ENCODE measurements at regions not wholly inside any gene's neighbourhood (a gene's known extent, or its start where the extent isn't known, plus 50 kb on each side); places are given as distances from the start of the nearest gene placed in this dataset.

- Histone ChIP-seq H3K9ac (ENCODE audit: low read length) (no peak overlapping the region), H3K4me1 (ENCODE audit: low read length) (no peaks in the 10 kb centered on the region)
Observed at GRCh38 chr5:82765765-82766164, 311.4 kb downstream of the TMEM167A start.

DNA sequence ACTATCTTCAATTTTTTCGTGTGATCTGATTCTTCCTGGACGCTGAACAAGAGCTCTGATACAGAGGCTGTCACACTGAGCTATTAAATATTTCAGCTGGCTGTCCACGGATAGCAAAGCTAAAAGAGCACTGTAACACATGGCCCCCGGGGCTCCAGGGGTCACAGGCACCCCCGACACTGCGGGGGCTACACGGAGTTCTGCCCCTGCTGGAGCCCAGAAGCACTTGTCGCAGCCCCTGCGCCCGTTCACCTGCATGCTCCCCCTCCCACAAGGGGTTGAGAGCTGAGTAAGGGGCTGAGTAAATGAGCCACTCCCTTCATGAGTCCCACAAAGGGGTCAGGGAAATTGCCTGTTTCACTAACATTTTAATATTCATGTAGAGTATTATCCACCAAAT, 316.3 kb downstream of the TMEM167A start:
- TF ChIP-seq, protein P1, sequence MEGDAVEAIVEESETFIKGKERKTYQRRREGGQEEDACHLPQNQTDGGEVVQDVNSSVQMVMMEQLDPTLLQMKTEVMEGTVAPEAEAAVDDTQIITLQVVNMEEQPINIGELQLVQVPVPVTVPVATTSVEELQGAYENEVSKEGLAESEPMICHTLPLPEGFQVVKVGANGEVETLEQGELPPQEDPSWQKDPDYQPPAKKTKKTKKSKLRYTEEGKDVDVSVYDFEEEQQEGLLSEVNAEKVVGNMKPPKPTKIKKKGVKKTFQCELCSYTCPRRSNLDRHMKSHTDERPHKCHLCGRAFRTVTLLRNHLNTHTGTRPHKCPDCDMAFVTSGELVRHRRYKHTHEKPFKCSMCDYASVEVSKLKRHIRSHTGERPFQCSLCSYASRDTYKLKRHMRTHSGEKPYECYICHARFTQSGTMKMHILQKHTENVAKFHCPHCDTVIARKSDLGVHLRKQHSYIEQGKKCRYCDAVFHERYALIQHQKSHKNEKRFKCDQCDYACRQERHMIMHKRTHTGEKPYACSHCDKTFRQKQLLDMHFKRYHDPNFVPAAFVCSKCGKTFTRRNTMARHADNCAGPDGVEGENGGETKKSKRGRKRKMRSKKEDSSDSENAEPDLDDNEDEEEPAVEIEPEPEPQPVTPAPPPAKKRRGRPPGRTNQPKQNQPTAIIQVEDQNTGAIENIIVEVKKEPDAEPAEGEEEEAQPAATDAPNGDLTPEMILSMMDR (IDR thresholded peaks at IDR 0.05; ENCODE audit: low read depth, low read length): no peak
- H3K4me3 ChIP-seq (ENCODE audit: low read length): no peak overlapping the region
- no peak overlapping the region for H3K4me2 ChIP-seq (ENCODE audit: low read length)

More at GRCh38 chr5:82765765-82766164, 311.4 kb downstream of the TMEM167A start:
- no peaks in the 10 kb centered on the region for H3K36me3 ChIP-seq (replicated peaks; ENCODE audit: low read depth, low read length)
- H3K4me2 ChIP-seq (ENCODE audit: low read length): no peak overlapping the region
- H3K4me3 ChIP-seq (ENCODE audit: low read length): no peak overlapping the region
- H4K20me1 ChIP-seq (ENCODE audit: insufficient read depth, low read length): no peaks in the 10 kb centered on the region
- H3K9me3 ChIP-seq (ENCODE audit: insufficient read depth, low read length): no peaks in the 10 kb centered on the region
- H3K27ac ChIP-seq (ENCODE audit: low read length): no peak overlapping the region
- no peaks in the 10 kb centered on the region for H3K27me3 ChIP-seq (ENCODE audit: low read depth, low read length)
- H3K79me2 ChIP-seq (ENCODE audit: low read length): no peaks in the 10 kb centered on the region
- TF ChIP-seq, protein P1 (IDR thresholded peaks at IDR 0.05; ENCODE audit: low read depth, low read length): no peak
- TF ChIP-seq EZH2phosphoT487 (IDR thresholded peaks at IDR 0.05; ENCODE audit: low read depth): no peak
- no peak overlapping the region for H2AFZ ChIP-seq (ENCODE audit: low read depth, low read length)

GRCh38 chr5:82758881-82759280, 318.3 kb downstream of the TMEM167A start:
- Histone ChIP-seq H3K4me3 (ENCODE audit: low read length) (no peak overlapping the region), H3K4me2 (ENCODE audit: low read length) (no peak overlapping the region), H4K20me1 (ENCODE audit: insufficient read depth, low read length) (no peaks in the 10 kb centered on the region), H3K27ac (ENCODE audit: low read length) (no peak overlapping the region), H2AFZ (ENCODE audit: low read depth, low read length) (no peak overlapping the region), H3K4me1 (ENCODE audit: low read length) (peaks cover 6% of the 10 kb centered on the region; the same call in 1 of the 2 replicates), H3K9me3 (ENCODE audit: insufficient read depth, low read length) (no peaks in the 10 kb centered on the region), H3K27me3 (ENCODE audit: low read depth, low read length) (no peaks in the 10 kb centered on the region), H3K79me2 (ENCODE audit: low read length) (no peaks in the 10 kb centered on the region), H3K36me3 (replicated peaks; ENCODE audit: low read depth, low read length) (no peaks in the 10 kb centered on the region), H3K9ac (ENCODE audit: low read length) (no peak overlapping the region)
- TF ChIP-seq EZH2phosphoT487 (IDR thresholded peaks at IDR 0.05; ENCODE audit: low read depth): no peak
- TF ChIP-seq, protein P1 (IDR thresholded peaks at IDR 0.05; ENCODE audit: low read depth, low read length): no peak

More for the DNA sequence above, 316.3 kb downstream of the TMEM167A start:
- Histone ChIP-seq H3K27ac (ENCODE audit: low read length) (no peak overlapping the region), H3K36me3 (replicated peaks; ENCODE audit: low read depth, low read length) (no peaks in the 10 kb centered on the region), H3K9me3 (ENCODE audit: insufficient read depth, low read length) (no peaks in the 10 kb centered on the region), H2AFZ (ENCODE audit: low read depth, low read length) (no peak overlapping the region), H4K20me1 (ENCODE audit: insufficient read depth, low read length) (no peaks in the 10 kb centered on the region), H3K79me2 (ENCODE audit: low read length) (no peaks in the 10 kb centered on the region), H3K4me1 (ENCODE audit: low read length) (no peaks in the 10 kb centered on the region), H3K27me3 (ENCODE audit: low read depth, low read length) (no peaks in the 10 kb centered on the region), H3K9ac (ENCODE audit: low read length) (no peak overlapping the region)

- H3K27ac ChIP-seq (ENCODE audit: low read length): no peak overlapping the region
- no peak overlapping the region for H3K4me3 ChIP-seq (ENCODE audit: low read length)
- no peak for TF ChIP-seq EZH2phosphoT487 (IDR thresholded peaks at IDR 0.05; ENCODE audit: low read depth)
- TF ChIP-seq, protein P1 (IDR thresholded peaks at IDR 0.05; ENCODE audit: low read depth, low read length): no peak
- H3K4me2 ChIP-seq (ENCODE audit: low read length): no peak overlapping the region
- no peak overlapping the region for H2AFZ ChIP-seq (ENCODE audit: low read depth, low read length)
- peaks cover 6% of the 10 kb centered on the region; the same call in 1 of the 2 replicates for H3K4me1 ChIP-seq (ENCODE audit: low read length)
- no peak overlapping the region for H3K9ac ChIP-seq (ENCODE audit: low read length)
- no peaks in the 10 kb centered on the region for H3K79me2 ChIP-seq (ENCODE audit: low read length)
- no peaks in the 10 kb centered on the region for H3K27me3 ChIP-seq (ENCODE audit: low read depth, low read length)
- H3K36me3 ChIP-seq (replicated peaks; ENCODE audit: low read depth, low read length): no peaks in the 10 kb centered on the region
- no peaks in the 10 kb centered on the region for H4K20me1 ChIP-seq (ENCODE audit: insufficient read depth, low read length)
- no peaks in the 10 kb centered on the region for H3K9me3 ChIP-seq (ENCODE audit: insufficient read depth, low read length)
Observed at GRCh38 chr5:82754759-82755158, 322.4 kb downstream of the TMEM167A start.
